ENCODE measurements at regions not wholly inside any gene's neighbourhood (a gene's known extent, or its start where the extent isn't known, plus 50 kb on each side); places are given as distances from the start of the nearest gene placed in this dataset.

DNA sequence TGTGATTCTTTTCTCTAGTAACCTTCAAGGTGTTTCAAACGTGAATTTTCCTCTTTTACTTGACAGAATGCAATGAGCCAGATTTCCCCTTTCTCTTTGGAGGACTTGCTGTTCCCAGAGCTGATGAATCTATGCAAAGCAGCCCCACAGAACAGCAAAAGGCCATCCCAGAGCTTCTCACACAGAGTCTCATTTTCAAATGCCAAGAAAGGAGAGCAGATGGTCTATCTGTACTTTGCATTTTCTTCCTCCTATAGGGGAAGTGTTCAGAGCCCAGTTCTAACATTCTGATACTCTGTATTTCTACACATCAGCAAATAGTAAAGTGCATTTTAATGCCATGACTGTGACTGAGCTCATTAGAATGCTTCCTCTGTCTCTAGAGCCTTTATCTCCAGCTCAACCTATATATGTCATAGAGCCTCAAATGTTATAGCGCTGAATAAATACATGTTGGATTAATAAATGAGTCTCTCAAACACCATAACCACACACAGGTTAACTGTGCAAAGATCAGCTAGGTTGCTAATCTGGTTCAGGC is 81.8 kb upstream of the EYA4 start:
- TF ChIP-seq CTCF (IDR thresholded peaks at IDR 0.05; ENCODE audit: low read length) (no peak), EZH2 (IDR thresholded peaks at IDR 0.05; ENCODE audit: borderline replicate concordance, low read length) (no peak)

All from OCI-LY1 (cell line).